ENCODE measurements at regions not wholly inside any gene's neighbourhood (a gene's known extent, or its start where the extent isn't known, plus 50 kb on each side); places are given as distances from the start of the nearest gene placed in this dataset.
"Not testable (repeated sequence)": the region's sequence is repeated elsewhere in the genome, so short reads cannot be mapped to it uniquely, and the experiment has no call there.

- TF ChIP-seq, protein P1, sequence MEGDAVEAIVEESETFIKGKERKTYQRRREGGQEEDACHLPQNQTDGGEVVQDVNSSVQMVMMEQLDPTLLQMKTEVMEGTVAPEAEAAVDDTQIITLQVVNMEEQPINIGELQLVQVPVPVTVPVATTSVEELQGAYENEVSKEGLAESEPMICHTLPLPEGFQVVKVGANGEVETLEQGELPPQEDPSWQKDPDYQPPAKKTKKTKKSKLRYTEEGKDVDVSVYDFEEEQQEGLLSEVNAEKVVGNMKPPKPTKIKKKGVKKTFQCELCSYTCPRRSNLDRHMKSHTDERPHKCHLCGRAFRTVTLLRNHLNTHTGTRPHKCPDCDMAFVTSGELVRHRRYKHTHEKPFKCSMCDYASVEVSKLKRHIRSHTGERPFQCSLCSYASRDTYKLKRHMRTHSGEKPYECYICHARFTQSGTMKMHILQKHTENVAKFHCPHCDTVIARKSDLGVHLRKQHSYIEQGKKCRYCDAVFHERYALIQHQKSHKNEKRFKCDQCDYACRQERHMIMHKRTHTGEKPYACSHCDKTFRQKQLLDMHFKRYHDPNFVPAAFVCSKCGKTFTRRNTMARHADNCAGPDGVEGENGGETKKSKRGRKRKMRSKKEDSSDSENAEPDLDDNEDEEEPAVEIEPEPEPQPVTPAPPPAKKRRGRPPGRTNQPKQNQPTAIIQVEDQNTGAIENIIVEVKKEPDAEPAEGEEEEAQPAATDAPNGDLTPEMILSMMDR (IDR thresholded peaks at IDR 0.05; ENCODE audit: extremely low read depth, missing control alignments): no peak
- no peak for DNase-seq (ENCODE audit: low spot score)
These were observed 423.8 kb upstream of the CXADR start for GRCh38 chr21:17089091-17089491.

DNA sequence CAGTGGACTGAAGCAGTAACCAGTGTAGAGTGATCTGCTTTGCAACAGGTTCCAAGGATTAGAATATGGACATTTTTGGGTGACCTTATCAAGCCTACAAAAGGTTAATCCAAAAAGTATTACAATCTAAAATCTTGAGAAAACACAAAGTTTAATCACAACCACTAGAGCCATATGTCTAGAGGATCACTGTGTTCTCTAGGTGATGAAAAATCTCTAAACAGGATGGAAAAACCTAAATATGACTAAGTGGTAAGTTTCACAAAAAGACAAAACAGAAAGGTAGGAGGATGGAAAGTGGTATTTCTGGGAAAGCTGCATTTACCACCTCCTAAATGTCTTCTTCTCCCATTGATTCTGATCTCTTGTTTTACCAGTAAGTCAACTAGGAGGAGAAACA, 411.1 kb upstream of the CXADR start:
- TF ChIP-seq, protein P1 (IDR thresholded peaks at IDR 0.05; ENCODE audit: extremely low read depth, missing control alignments): no peak
- no peak for DNase-seq (ENCODE audit: low spot score)

DNA sequence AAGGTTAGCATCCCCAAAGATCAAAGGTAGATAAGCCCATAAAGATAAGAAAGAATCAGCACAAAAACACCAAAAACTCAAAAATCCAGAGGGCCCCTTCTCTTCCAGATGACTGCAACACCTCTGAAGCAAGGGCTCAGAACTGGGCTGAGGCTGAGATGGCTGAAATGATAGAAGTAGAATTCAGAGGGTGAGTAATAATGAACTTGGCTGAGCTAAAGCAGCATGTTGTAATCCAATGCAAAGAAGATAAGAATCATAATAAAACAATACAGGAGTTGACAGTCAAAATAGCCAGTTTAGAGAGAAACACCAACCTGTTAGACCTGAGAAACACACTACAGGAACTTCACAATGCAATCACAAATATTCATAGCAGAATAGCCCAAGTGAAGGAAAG, 406.9 kb upstream of the CXADR start:
- TF ChIP-seq, protein P1 (IDR thresholded peaks at IDR 0.05; ENCODE audit: extremely low read depth, missing control alignments): no peak
- DNase-seq (ENCODE audit: low spot score): no peak

DNA sequence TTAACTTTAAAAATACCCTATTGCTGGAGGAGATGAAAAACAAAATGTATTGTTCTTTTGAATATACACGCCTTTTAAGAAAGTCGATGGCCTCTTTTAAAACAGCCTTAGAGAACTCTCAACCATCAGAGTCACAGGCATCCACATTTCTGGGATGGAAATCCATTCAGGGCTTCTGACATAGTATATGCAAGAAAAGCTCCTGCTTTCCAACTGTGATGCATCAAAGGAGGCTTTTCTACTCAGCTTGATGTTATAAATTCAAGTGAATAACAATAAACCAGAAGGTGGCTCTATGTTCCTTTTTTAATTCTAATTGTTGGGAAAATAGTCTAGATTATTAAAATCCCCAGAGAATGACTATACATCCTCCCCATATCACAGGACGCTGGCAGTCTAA, 398.8 kb upstream of the CXADR start:
- TF ChIP-seq, protein P1 (IDR thresholded peaks at IDR 0.05; ENCODE audit: extremely low read depth, missing control alignments): no peak
- no peak for DNase-seq (ENCODE audit: low spot score)

DNA sequence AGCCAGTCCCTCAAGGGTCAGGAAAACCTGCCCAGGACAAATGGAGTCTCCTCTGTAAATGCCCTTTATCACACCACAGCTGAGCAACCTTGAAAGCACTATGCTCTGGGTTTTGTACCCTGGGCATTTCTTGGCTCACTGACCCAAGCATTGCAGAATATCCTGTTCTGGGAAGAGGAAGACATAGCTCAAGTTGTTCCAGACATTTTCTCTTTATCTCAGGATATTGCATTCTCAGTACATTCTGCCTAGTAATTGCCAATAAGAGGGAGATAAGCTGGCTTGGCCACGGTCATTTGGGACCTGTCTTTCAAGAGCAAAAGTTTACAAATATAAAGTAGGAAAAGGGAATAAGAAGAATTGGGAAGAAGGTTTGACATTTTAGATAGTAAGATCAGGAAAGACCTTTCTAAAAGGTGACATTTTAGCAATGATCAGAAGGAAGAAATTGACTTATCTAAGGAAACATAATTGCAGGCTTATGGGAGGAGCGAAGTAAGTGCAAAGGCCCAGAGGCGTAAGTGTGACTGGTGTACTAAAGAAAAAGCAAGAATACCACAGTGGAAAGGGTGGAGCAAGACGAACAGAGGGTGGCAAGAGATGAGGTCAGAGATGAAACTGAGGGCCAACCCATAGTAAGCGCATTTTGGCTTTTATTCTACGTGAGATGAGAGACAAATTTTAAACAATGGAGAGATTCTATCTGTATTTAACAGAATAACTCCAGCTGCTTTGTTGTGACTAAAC, 394.0 kb upstream of the CXADR start:
- DNase-seq (ENCODE audit: low spot score): no peak
- TF ChIP-seq, protein P1 (IDR thresholded peaks at IDR 0.05; ENCODE audit: extremely low read depth, missing control alignments): no peak

DNA sequence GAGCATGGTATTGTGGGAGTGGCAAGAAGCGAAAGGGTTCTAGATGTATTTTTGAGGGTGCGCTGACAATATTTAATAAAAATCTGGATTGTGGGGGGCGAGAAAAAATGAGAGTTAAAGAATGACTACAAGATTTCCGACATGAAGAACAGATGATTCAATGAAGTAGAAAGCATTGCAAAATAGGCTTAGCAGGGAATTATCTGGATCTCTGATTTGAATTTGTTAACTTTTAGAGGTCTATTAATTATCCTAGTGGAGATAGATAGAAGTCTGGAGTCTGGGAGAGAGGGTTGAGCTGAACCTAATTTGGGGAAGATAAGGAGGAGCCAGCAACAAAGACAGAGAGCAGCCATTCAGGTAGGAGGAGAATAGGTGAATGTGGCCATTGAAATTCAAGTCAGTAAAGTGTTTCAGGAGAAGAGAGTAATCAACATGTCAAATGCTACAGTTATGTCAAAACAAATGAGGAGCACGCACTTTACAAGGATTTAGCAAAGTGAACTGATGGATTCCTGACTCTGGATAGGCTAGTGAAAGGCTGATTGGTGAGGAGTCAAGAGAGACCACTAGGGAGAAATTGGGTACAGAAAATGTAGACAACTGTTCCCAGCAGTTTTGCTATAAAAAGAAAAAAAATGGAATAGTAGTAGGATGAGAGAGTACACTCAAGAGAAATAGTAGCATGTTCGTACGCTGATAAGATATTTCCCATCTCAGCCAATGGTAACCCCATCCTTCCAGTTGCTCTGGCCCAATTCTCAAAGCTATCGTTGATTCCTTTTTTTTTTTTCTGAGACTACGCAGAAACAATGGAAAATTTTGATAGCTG, 393.2 kb upstream of the CXADR start:
- DNase-seq (ENCODE audit: low spot score): no peak
- TF ChIP-seq, protein P1 (IDR thresholded peaks at IDR 0.05; ENCODE audit: extremely low read depth, missing control alignments): no peak

DNA sequence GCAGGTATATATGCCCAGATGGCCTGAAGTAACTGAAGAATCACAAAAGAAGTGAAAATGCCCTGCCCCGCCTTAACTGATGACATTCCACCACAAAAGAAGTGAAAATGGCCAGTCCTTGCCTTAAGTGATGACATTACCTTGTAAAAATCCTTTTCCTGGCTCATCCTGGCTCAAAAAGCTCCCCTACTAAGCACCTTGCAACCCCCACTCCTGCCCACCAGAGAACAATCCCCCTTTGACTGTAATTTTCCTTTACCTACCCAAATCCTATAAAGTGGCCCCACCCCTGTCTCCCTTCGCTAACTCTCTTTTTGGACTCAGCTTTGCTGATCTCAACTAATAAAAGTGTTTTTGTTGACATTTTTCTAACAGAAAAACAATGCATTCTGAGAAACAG, 385.4 kb upstream of the CXADR start:
- not testable (repeated sequence) for DNase-seq (ENCODE audit: low spot score)

Measured in GM20000 (cell line).